CD4-positive, alpha-beta T cell treated with Interleukin-1 beta for 1 hour (primary cell): ENCODE measurements at regions not wholly inside any gene's neighbourhood (a gene's known extent, or its start where the extent isn't known, plus 50 kb on each side); places are given as distances from the start of the nearest gene placed in this dataset.
"Not testable (repeated sequence)": the region's sequence is repeated elsewhere in the genome, so short reads cannot be mapped to it uniquely, and the experiment has no call there.

ENCODE experiments used
- DNase-seq, 2 donors: peaks; one replicate each; pipeline ENCODE4 v3.0.0-alpha.2; 2020 to 2022

DNA sequence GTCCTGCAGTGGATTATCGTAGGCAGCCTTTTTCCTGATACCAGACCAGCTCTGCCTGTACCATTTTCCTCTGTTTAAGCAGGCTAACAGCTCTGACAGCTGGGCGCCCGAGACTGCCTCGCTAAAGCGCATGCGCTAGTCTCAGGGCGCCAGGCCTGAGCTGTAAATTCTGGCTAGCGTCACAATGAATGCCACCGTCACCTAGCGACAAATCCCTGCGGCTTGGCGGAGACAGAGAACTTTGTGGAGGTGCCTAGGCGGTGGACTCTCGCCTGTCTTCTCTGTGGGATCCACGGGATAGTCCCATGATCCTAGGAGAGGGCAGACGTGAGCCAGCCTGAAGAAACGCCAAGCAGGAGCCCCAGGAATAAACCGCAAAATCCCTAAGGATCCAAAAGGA lies 573.9 kb downstream of the KCNJ18 start:
- DNase-seq: no peak

DNA sequence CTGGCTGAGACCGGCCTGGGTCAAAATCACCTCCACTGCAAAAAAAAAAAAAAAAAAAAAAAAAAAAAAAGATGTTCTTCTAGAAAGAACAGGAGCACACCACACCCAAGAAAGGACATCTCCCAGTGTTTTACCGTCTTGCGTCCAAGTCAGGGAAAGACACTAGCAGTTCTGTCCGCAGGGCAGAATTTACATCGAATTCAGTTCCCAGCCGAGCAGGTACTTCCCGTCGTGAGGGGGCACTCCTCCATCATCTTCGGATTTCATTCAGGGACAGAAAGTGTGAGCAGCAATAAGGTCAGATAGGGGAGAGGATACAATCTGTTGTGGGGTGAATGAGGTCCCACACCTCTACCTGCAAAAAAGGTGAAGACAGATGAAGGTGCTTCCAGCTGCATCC lies 574.7 kb downstream of the KCNJ18 start:
- no peak for DNase-seq

DNA sequence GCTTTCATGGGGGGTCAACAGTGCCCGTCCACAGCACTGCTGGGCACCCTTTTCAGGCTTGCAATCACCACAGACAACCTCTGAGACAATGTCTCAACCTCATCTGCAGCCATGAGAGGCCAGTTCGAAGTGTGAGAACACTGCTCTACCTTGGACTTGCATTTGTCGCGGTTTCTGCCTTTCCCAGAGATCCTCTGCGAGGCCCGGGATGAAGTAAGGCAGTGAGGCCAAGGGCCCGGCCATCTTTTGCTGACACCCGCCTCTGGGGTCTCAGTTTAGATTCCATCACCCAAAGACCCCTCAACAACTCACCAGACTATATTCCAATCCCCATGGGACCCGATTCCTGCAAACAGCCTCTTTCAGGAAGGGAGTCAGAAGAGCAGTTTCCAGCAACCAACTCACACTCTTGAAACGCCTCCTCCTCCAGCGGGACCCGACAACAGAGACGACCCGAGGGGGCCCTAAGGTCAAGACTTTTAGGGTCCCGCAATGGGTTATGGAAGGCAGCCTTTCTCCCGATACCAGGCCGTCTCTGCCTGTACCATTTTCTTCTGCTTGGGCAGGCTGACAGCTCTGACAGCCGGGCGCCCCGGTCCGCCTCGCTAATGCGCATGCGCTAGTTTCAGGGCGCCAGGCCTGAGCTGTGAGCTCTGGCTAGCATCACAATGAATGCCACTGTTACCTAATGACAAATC lies 576.0 kb downstream of the KCNJ18 start:
- no peak for DNase-seq

DNA sequence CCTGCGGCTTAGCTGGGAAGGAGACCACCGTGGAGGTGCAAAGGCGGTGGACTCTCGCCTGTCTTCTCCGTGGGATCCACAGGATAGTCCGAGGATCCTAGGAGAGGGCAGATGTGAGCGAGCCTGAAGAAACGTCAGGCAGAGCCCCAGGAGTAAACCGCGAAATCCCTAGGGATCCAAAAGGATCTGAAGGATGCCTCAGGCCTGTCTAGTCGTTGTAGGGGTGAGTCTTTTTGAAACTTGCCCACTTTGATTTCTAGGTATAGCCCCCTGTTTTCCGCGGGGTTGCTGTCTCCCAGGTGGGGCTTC lies 576.5 kb downstream of the KCNJ18 start:
- no peak for DNase-seq

GRCh38 chr17:22270381-22270780 lies 578.1 kb downstream of the KCNJ18 start:
- DNase-seq: no peak

- DNase-seq: not testable (repeated sequence)
Observed at GRCh38 chr17:22270809-22271208, 578.5 kb downstream of the KCNJ18 start.

GRCh38 chr17:22272363-22273146 lies 580.2 kb downstream of the KCNJ18 start:
- DNase-seq: no peak

- no peak for DNase-seq
Observed at GRCh38 chr17:22273308-22273707, 581.0 kb downstream of the KCNJ18 start.

- no peak for DNase-seq
Observed at GRCh38 chr17:22277595-22277994, 585.3 kb downstream of the KCNJ18 start.

DNA sequence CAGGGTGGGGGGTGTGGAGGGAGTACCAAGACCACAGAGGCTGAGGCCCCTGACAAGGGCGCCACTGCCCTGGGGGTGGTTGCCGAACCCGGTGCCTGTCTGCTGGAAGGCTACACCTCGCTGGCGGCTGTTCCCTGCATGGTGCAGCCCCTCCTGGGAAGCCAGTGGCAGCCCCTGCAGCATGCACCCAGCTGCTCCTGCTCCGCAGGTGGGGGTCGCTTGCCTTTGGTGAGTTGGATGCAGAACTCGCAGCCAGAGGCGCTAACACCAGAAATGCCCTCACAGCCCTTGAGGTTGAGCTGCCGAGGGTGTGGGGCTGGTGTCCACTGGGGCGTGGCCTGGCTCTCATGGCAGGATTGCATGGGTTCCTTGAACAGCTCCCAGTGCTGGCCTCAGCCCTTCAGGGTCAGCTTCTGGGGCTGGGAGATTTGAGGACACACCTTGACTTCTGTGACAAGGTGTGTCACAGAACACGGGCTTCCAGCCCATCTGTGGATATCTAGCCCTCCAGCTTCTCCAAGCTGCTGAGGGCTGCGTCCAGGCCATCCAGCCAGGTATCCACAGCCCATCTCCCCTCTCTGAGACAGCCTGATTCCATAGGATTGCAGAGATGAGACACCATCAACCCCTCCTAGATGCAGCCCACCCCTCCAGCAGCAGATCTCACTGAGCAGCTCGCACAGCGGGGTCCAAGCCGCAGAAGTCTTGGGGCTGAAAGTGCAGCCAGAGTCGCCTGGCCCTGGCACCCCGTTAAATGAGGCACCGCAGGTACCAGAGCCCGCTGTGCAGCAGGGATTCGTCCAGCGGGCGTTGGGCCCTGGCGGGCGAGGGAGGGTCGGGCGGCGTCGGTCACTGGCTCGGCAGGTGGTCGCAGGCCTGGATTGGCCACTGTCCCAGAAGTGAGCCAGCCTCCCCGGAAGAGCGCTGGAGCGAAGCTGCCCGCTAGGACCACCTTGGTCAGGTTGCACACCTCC lies 586.3 kb downstream of the KCNJ18 start:
- DNase-seq: no peak

DNA sequence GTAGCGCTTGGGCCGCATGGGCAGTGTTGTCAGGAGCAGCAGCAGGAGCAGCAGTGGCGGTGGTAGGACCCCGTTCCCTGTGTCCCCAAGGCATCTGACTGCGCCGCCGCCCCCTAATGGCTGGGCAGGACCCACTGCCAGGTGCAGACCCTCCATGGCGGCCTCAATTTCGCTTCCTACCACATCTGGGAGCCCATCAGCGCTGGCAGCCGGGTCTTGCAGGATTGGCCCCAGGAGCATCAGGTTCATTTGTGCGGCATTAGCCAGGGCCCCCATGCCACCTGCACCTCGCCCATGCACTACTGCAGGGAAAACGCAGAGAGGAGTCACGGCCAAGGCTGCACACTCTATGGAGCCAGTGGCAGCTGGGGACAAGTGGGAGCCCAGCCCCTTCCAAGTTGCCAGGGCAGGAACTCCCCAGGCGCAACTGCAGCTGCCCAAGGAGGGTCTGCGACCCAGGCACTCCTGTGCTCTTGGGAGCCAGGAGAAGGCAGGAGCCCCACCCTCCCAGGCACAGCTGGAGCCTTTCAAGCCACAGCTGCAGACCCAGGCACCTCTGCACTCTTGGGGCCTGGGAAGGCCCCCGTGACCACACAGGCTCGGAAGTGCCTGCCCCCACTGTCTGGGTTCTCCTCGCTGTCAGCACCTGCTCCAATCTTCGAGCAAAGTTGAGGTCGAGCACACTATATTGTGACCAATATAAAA lies 594.2 kb downstream of the KCNJ18 start:
- no peak for DNase-seq

GRCh38 chr17:22298484-22298951 lies 606.2 kb downstream of the KCNJ18 start:
- not testable (repeated sequence) for DNase-seq

DNA sequence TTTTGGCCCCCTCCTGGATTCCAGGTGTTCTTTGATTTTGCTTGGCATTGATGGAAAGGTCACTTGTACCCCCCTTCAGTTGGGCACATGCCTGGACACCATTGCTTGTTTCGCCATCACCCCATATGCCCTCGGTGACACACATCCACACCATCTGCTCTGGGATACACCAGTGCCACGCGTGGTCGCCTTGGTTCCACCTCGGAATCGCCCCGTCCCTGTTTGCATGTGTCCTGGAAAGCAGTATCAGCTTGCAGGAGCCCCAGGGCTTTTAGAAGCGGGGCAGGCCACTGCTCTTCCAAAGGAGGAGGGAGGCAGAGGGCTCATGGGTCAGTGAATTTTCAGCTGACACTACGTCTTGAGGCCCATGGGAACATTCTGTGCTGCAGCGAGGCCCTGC lies 607.9 kb downstream of the KCNJ18 start:
- DNase-seq: no peak

- no peak for DNase-seq
Observed at GRCh38 chr17:22300731-22301352, 608.5 kb downstream of the KCNJ18 start.

GRCh38 chr17:22301353-22301745 lies 609.0 kb downstream of the KCNJ18 start:
- DNase-seq: no peak

GRCh38 chr17:22303096-22303495 lies 610.8 kb downstream of the KCNJ18 start:
- DNase-seq: no peak

GRCh38 chr17:22303865-22304264 lies 611.5 kb downstream of the KCNJ18 start:
- no peak for DNase-seq

GRCh38 chr17:22304667-22305303 lies 612.5 kb downstream of the KCNJ18 start:
- no peak for DNase-seq

DNA sequence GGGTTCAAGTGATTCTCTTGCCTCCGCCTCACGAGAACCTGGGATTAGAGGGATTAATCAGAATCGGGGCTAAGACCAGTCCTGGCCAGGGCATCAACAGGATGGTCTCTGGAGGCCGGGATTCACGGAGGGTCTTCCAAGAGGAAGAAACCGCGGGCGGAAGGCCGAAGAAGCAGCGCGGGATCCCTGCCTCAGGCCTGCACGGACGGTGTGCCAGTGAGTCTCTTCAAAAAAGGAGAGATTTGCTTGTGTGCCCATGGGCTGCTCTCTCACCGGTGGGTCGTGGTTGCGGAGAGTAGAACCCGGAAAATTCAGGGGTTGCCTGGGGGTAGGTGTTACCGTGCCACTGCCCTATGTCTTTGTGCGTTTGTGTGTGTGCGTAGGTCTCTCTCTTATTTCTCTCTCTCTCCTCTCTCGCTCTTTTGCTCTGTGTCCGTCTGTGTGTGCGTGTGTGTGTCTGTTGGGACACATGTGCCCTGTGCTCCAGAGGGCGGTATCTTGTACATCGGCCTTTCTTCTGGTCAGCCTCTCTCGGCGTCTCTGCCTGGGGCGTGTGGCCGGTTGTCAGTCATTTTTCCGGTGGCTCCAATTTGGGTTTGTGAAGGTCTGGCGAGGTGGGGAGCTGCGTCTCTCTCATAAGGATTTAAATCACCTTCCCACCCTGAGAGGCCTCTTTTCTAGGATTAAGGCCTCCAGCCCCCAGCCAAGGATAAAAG lies 613.2 kb downstream of the KCNJ18 start:
- DNase-seq: no peak

DNA sequence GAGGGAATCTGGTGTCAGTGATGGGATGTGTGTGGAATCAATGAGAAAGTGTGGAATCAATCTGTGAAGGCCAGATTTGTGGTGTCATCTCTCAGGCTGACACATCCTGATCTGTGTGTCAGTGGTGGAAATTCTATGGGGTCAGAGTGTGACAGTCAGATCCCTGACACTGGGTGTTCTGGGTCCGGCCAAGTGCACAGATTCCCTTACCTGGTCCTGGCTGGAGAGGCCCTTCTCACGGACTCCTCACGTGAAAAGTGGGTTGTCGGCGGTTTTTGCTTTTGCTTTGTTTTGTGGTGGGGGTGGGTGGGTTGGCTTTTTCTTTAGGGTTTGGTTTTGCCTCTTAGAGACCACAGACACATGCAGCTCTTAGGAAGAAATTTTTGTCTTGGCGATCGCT lies 618.0 kb downstream of the KCNJ18 start:
- not testable (repeated sequence) for DNase-seq
